Omental fat pad (tissue), 3 donors: ENCODE measurements at regions not wholly inside any gene's neighbourhood (a gene's known extent, or its start where the extent isn't known, plus 50 kb on each side); places are given as distances from the start of the nearest gene placed in this dataset.
"Not testable (repeated sequence)": the region's sequence is repeated elsewhere in the genome, so short reads cannot be mapped to it uniquely, and the experiment has no call there.

Experiments used
- ATAC-seq: fragments of 150-250 bp; one replicate; pipeline ENCODE4 v1.9.1; 2016; ENCODE audit warnings: mild to moderate bottlenecking, moderate library complexity; ENCODE audit not compliant: low FRiP score
- DNase-seq: peaks from one replicate; pipeline ENCODE4 v3.0.0-alpha.2; 2019; ENCODE audit warnings: low spot score
- CTCF ChIP-seq, 3 donors: fragments of 450-650 bp; IDR thresholded peaks; one replicate each; pipeline ENCODE4 v1.5.1; 2016 to 2017; ENCODE audit warnings: antibody characterized with exemption in 3 of 3, mild to moderate bottlenecking in 3 of 3, moderate library complexity in 2 of 3

- no peak for DNase-seq
- no peak for ATAC-seq
- TF ChIP-seq CTCF (IDR thresholded peaks at IDR 0.05): no peak
Observed at GRCh38 chr11:37905707-37906417, 1307.8 kb upstream of the RAG2 start.

- TF ChIP-seq CTCF (IDR thresholded peaks at IDR 0.05): no peak
- no peak for DNase-seq
- ATAC-seq: no peak
Observed at GRCh38 chr11:37896016-37896415, 1298.0 kb upstream of the RAG2 start.

DNA sequence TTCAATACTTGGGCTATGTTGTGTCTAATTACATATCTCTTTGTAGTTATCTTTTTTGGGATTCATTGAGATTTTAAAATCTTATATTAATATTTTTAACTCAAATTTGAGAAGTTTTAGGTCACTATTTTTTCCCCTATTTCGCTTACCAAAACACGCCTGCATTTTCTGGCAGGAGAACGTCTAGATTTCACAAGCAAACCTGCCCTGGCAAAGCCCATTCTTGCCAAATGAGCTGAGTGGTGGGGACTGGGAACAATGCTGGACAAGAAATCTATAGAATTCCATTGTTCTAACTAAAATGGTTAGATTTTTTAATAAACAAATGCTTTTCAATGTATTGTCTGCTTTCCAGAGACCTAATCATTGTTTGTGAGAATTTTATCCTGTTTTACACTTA lies 1283.7 kb upstream of the RAG2 start:
- no peak for TF ChIP-seq CTCF (IDR thresholded peaks at IDR 0.05)
- ATAC-seq: no peak
- no peak for DNase-seq

- ATAC-seq: no peak
- no peak for TF ChIP-seq CTCF (IDR thresholded peaks at IDR 0.05)
Observed at GRCh38 chr11:37861671-37862070, 1263.6 kb upstream of the RAG2 start.

GRCh38 chr11:37858806-37859537 lies 1260.9 kb upstream of the RAG2 start:
- not testable (repeated sequence) for ATAC-seq, DNase-seq

More at GRCh38 chr11:37861671-37862070, 1263.6 kb upstream of the RAG2 start:
- no peak for DNase-seq

DNA sequence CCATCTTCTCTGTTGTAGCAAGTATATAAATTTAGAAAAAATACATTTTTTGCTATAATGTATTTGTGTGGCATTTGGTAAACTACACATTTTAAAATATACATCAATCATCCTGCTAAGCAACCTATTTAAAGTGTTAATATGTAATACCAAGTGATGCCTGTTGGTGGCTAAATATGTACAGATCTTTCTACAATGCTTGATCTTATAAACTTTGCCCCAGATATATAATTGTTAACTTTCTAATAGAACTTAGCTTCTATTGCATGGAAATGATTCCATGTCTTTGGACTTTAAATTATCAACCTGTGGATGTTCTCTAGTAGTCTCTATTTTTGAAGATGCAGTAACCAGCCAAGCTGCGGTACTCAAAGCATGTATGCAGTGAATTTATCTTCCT lies 1260.4 kb upstream of the RAG2 start:
- DNase-seq (no peak), ATAC-seq (no peak)
- no peak for TF ChIP-seq CTCF (IDR thresholded peaks at IDR 0.05)

GRCh38 chr11:37857726-37858125 lies 1259.7 kb upstream of the RAG2 start:
- DNase-seq (no peak), ATAC-seq (no peak)
- no peak for TF ChIP-seq CTCF (IDR thresholded peaks at IDR 0.05)
